Osteocyte (in vitro differentiated cells): ENCODE measurements at regions not wholly inside any gene's neighbourhood (a gene's known extent, or its start where the extent isn't known, plus 50 kb on each side); places are given as distances from the start of the nearest gene placed in this dataset.

Experiments
- DNase-seq: peaks from one replicate; pipeline ENCODE4 v3.0.0; 2021; ENCODE audit warnings: mixed read lengths; ENCODE audit not compliant: unreplicated experiment; ENCODE audit errors: extremely low spot score
- H3K27ac Mint-ChIP-seq: one replicate; pipeline ENCODE4 v1.8.0; 2021; ENCODE audit warnings: mild to moderate bottlenecking, mixed read lengths; ENCODE audit not compliant: unreplicated experiment
- H3K27me3 Mint-ChIP-seq: one replicate; pipeline ENCODE4 v1.8.0; 2021; ENCODE audit warnings: mixed read lengths; ENCODE audit not compliant: unreplicated experiment
- H3K36me3 Mint-ChIP-seq: one replicate; pipeline ENCODE4 v1.8.0; 2021; ENCODE audit warnings: mixed read lengths; ENCODE audit not compliant: unreplicated experiment
- H3K4me1 Mint-ChIP-seq: one replicate; pipeline ENCODE4 v1.8.0; 2021; ENCODE audit warnings: mixed read lengths; ENCODE audit not compliant: unreplicated experiment
- H3K4me3 Mint-ChIP-seq: one replicate; pipeline ENCODE4 v1.8.0; 2021; ENCODE audit warnings: mild to moderate bottlenecking, moderate library complexity, mixed read lengths; ENCODE audit not compliant: unreplicated experiment
- H3K9me3 Mint-ChIP-seq: one replicate; pipeline ENCODE4 v1.8.0; 2021; ENCODE audit warnings: mixed read lengths; ENCODE audit not compliant: unreplicated experiment
- CTCF ChIP-seq: fragments of 200-600 bp; sonication (generic); IDR thresholded peaks from 2 replicates; pipeline ENCODE4 v1.5.0; 2021; ENCODE audit warnings: antibody characterized with exemption, mild to moderate bottlenecking, moderate library complexity

- Mint-ChIP-seq H3K4me3 (no peak overlapping the region), H3K27me3 (no peaks in the 10 kb centered on the region), H3K9me3 (peaks cover 5% of the 10 kb centered on the region), H3K36me3 (peaks cover 2% of the 10 kb centered on the region), H3K4me1 (peaks cover 31% of the 10 kb centered on the region), H3K27ac (peak overlapping the region; percentile 9)
- DNase-seq, result no peak
- TF ChIP-seq CTCF, result no peak
These were observed 255.0 kb upstream of the SEMA3C start for GRCh38 chr7:81173766-81174281.

- no peaks in the 10 kb centered on the region for H3K36me3 Mint-ChIP-seq
- no peaks in the 10 kb centered on the region for H3K9me3 Mint-ChIP-seq
- H3K27ac Mint-ChIP-seq, result no peak overlapping the region
- no peak for TF ChIP-seq CTCF
- peaks cover 28% of the 10 kb centered on the region for H3K4me1 Mint-ChIP-seq
- no peak for DNase-seq
- no peak overlapping the region for H3K4me3 Mint-ChIP-seq
- H3K27me3 Mint-ChIP-seq, result no peaks in the 10 kb centered on the region
These were observed 251.4 kb upstream of the SEMA3C start for GRCh38 chr7:81170291-81170690.

- Mint-ChIP-seq H3K36me3 (no peaks in the 10 kb centered on the region), H3K9me3 (no peaks in the 10 kb centered on the region), H3K4me3 (no peak overlapping the region), H3K27ac (no peak overlapping the region), H3K4me1 (peaks cover 13% of the 10 kb centered on the region), H3K27me3 (no peaks in the 10 kb centered on the region)
- no peak for DNase-seq
- TF ChIP-seq CTCF, result no peak
These were observed 249.1 kb upstream of the SEMA3C start for GRCh38 chr7:81167934-81168333.

GRCh38 chr7:81165070-81165469 lies 246.2 kb upstream of the SEMA3C start:
- TF ChIP-seq CTCF, result no peak
- no peaks in the 10 kb centered on the region for H3K9me3 Mint-ChIP-seq
- H3K4me3 Mint-ChIP-seq, result no peak overlapping the region
- no peak for DNase-seq
- H3K27ac Mint-ChIP-seq, result no peak overlapping the region
- H3K4me1 Mint-ChIP-seq, result peaks cover 9% of the 10 kb centered on the region
- no peaks in the 10 kb centered on the region for H3K27me3 Mint-ChIP-seq
- no peaks in the 10 kb centered on the region for H3K36me3 Mint-ChIP-seq

- Mint-ChIP-seq H3K27ac (no peak overlapping the region), H3K4me3 (no peak overlapping the region), H3K36me3 (no peaks in the 10 kb centered on the region), H3K9me3 (no peaks in the 10 kb centered on the region), H3K27me3 (no peaks in the 10 kb centered on the region), H3K4me1 (peaks cover 4% of the 10 kb centered on the region)
- no peak for TF ChIP-seq CTCF
- no peak for DNase-seq
These were observed 244.1 kb upstream of the SEMA3C start for GRCh38 chr7:81162771-81163525.
